B cell (primary cell): ENCODE measurements at regions not wholly inside any gene's neighbourhood (a gene's known extent, or its start where the extent isn't known, plus 50 kb on each side); places are given as distances from the start of the nearest gene placed in this dataset.

Experiments
- CTCF ChIP-seq: fragments of 200-600 bp; IDR thresholded peaks from one replicate; pipeline ENCODE4 v1.8.0; 2022; ENCODE audit warnings: antibody characterized with exemption, mild to moderate bottlenecking
- EZH2 ChIP-seq: IDR thresholded peaks from 2 replicates; pipeline ENCODE4 v1.6.1; 2012; ENCODE audit warnings: borderline replicate concordance, low read depth, mild to moderate bottlenecking, moderate library complexity, low read length; ENCODE audit not compliant: insufficient read depth, poor library complexity, severe bottlenecking

- TF ChIP-seq CTCF (no peak), EZH2 (no peak)
Measured at GRCh38 chr9:32705059-32705458, 69.6 kb upstream of the TAF1L start.
